ENCODE measurements at regions not wholly inside any gene's neighbourhood (a gene's known extent, or its start where the extent isn't known, plus 50 kb on each side); places are given as distances from the start of the nearest gene placed in this dataset.

DNA sequence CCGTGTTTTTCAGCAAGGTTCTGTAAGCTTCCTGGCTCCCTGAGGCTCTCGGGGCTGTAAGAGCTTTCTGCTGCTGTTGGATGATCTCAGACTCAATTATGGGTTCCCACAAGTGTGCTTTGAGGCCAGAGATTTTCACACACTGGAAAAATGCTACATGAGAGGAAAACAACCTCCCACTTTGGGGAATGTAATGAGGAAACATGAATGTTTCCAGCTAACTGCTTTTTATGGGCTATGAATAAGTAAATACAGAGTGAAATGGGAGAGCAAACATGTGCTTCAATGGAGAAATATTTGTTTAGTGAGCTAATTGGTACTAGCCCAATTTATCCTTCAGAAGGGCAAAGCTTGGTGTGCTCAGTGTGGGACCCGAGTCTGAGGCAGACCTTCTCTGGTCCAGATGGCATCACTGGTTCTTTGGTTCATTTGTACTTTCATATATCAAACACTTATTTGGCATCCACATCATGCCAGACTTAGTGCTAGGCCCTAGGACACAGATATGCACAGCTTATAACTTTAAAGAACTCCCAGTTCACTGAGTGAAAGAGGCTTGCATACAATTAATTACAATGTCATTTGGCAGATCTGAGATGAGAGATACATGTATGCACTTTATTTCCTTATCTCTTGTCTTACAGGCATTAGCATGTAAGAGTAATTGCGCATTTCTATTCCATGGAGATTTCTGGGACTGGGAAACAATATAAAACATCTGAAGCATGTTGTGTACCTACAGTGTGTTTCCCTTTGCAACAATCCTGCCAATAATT is 248.8 kb downstream of the RDH14 start (continued):
- TF ChIP-seq OSR2 (tag by site-specific recombination; IDR thresholded peaks at IDR 0.05), result peak; percentile 71
- no peak for TF ChIP-seq MEIS1 (CRISPR knock-in tag; IDR thresholded peaks at IDR 0.05; ENCODE audit: borderline replicate concordance)
- no peak for TF ChIP-seq ZNF660 (tag by site-specific recombination; IDR thresholded peaks at IDR 0.05)
- TF ChIP-seq, protein P1, sequence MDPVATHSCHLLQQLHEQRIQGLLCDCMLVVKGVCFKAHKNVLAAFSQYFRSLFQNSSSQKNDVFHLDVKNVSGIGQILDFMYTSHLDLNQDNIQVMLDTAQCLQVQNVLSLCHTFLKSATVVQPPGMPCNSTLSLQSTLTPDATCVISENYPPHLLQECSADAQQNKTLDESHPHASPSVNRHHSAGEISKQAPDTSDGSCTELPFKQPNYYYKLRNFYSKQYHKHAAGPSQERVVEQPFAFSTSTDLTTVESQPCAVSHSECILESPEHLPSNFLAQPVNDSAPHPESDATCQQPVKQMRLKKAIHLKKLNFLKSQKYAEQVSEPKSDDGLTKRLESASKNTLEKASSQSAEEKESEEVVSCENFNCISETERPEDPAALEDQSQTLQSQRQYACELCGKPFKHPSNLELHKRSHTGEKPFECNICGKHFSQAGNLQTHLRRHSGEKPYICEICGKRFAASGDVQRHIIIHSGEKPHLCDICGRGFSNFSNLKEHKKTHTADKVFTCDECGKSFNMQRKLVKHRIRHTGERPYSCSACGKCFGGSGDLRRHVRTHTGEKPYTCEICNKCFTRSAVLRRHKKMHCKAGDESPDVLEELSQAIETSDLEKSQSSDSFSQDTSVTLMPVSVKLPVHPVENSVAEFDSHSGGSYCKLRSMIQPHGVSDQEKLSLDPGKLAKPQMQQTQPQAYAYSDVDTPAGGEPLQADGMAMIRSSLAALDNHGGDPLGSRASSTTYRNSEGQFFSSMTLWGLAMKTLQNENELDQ (tag by site-specific recombination; IDR thresholded peaks at IDR 0.05; ENCODE audit: low read depth), result no peak
- TF ChIP-seq, protein P2, sequence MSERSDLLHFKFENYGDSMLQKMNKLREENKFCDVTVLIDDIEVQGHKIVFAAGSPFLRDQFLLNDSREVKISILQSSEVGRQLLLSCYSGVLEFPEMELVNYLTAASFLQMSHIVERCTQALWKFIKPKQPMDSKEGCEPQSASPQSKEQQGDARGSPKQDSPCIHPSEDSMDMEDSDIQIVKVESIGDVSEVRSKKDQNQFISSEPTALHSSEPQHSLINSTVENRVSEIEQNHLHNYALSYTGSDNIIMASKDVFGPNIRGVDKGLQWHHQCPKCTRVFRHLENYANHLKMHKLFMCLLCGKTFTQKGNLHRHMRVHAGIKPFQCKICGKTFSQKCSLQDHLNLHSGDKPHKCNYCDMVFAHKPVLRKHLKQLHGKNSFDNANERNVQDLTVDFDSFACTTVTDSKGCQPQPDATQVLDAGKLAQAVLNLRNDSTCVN (tag by site-specific recombination; optimal IDR thresholded peaks at IDR 0.05), result no peak
- TF ChIP-seq, protein P3, sequence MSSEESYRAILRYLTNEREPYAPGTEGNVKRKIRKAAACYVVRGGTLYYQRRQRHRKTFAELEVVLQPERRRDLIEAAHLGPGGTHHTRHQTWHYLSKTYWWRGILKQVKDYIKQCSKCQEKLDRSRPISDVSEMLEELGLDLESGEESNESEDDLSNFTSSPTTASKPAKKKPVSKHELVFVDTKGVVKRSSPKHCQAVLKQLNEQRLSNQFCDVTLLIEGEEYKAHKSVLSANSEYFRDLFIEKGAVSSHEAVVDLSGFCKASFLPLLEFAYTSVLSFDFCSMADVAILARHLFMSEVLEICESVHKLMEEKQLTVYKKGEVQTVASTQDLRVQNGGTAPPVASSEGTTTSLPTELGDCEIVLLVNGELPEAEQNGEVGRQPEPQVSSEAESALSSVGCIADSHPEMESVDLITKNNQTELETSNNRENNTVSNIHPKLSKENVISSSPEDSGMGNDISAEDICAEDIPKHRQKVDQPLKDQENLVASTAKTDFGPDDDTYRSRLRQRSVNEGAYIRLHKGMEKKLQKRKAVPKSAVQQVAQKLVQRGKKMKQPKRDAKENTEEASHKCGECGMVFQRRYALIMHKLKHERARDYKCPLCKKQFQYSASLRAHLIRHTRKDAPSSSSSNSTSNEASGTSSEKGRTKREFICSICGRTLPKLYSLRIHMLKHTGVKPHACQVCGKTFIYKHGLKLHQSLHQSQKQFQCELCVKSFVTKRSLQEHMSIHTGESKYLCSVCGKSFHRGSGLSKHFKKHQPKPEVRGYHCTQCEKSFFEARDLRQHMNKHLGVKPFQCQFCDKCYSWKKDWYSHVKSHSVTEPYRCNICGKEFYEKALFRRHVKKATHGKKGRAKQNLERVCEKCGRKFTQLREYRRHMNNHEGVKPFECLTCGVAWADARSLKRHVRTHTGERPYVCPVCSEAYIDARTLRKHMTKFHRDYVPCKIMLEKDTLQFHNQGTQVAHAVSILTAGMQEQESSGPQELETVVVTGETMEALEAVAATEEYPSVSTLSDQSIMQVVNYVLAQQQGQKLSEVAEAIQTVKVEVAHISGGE (tag by site-specific recombination; conservative IDR thresholded peaks at IDR 0.05; ENCODE audit: low read depth), result no peak
- TF ChIP-seq WT1 (tag by site-specific recombination; IDR thresholded peaks at IDR 0.05), result peak; percentile 76
- TF ChIP-seq ZNF24 (tag by site-specific recombination; IDR thresholded peaks at IDR 0.05), result peak; percentile 38; the same call in 1 of the 2 replicates
- no peak for TF ChIP-seq ZNF664 (tag by site-specific recombination; IDR thresholded peaks at IDR 0.05)
- TF ChIP-seq, protein P4, sequence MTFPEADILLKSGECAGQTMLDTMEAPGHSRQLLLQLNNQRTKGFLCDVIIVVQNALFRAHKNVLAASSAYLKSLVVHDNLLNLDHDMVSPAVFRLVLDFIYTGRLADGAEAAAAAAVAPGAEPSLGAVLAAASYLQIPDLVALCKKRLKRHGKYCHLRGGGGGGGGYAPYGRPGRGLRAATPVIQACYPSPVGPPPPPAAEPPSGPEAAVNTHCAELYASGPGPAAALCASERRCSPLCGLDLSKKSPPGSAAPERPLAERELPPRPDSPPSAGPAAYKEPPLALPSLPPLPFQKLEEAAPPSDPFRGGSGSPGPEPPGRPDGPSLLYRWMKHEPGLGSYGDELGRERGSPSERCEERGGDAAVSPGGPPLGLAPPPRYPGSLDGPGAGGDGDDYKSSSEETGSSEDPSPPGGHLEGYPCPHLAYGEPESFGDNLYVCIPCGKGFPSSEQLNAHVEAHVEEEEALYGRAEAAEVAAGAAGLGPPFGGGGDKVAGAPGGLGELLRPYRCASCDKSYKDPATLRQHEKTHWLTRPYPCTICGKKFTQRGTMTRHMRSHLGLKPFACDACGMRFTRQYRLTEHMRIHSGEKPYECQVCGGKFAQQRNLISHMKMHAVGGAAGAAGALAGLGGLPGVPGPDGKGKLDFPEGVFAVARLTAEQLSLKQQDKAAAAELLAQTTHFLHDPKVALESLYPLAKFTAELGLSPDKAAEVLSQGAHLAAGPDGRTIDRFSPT (tag by site-specific recombination; IDR thresholded peaks at IDR 0.05), result peak; percentile 53
- no peak for TF ChIP-seq ZNF157 (tag by site-specific recombination; IDR thresholded peaks at IDR 0.05)
- TF ChIP-seq, protein P5, sequence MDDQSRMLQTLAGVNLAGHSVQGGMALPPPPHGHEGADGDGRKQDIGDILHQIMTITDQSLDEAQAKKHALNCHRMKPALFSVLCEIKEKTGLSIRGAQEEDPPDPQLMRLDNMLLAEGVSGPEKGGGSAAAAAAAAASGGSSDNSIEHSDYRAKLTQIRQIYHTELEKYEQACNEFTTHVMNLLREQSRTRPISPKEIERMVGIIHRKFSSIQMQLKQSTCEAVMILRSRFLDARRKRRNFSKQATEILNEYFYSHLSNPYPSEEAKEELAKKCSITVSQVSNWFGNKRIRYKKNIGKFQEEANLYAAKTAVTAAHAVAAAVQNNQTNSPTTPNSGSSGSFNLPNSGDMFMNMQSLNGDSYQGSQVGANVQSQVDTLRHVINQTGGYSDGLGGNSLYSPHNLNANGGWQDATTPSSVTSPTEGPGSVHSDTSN (CRISPR knock-in tag; IDR thresholded peaks at IDR 0.05), result no peak
- TF ChIP-seq, protein P6, sequence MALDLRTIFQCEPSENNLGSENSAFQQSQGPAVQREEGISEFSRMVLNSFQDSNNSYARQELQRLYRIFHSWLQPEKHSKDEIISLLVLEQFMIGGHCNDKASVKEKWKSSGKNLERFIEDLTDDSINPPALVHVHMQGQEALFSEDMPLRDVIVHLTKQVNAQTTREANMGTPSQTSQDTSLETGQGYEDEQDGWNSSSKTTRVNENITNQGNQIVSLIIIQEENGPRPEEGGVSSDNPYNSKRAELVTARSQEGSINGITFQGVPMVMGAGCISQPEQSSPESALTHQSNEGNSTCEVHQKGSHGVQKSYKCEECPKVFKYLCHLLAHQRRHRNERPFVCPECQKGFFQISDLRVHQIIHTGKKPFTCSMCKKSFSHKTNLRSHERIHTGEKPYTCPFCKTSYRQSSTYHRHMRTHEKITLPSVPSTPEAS (tag by site-specific recombination; IDR thresholded peaks at IDR 0.05), result no peak
- no peak for TF ChIP-seq ZFP41 (tag by site-specific recombination; IDR thresholded peaks at IDR 0.05; ENCODE audit: borderline replicate concordance)
- TF ChIP-seq ZNF624 (tag by site-specific recombination; IDR thresholded peaks at IDR 0.05), result no peak
- peak; percentile 65 for TF ChIP-seq ZNF843 (tag by site-specific recombination; IDR thresholded peaks at IDR 0.05)
- no peak for TF ChIP-seq ZNF19 (tag by site-specific recombination; IDR thresholded peaks at IDR 0.05; ENCODE audit: low read depth)
- TF ChIP-seq ZNF555 (tag by site-specific recombination; conservative IDR thresholded peaks at IDR 0.05), result no peak
- no peak for TF ChIP-seq ZNF174 (tag by site-specific recombination; IDR thresholded peaks at IDR 0.05)
- TF ChIP-seq, protein P7, sequence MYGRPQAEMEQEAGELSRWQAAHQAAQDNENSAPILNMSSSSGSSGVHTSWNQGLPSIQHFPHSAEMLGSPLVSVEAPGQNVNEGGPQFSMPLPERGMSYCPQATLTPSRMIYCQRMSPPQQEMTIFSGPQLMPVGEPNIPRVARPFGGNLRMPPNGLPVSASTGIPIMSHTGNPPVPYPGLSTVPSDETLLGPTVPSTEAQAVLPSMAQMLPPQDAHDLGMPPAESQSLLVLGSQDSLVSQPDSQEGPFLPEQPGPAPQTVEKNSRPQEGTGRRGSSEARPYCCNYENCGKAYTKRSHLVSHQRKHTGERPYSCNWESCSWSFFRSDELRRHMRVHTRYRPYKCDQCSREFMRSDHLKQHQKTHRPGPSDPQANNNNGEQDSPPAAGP (tag by site-specific recombination; IDR thresholded peaks at IDR 0.05), result no peak
- TF ChIP-seq ZNF529 (tag by site-specific recombination; IDR thresholded peaks at IDR 0.05; ENCODE audit: insufficient replicate concordance), result no peak
- TF ChIP-seq, protein P8, sequence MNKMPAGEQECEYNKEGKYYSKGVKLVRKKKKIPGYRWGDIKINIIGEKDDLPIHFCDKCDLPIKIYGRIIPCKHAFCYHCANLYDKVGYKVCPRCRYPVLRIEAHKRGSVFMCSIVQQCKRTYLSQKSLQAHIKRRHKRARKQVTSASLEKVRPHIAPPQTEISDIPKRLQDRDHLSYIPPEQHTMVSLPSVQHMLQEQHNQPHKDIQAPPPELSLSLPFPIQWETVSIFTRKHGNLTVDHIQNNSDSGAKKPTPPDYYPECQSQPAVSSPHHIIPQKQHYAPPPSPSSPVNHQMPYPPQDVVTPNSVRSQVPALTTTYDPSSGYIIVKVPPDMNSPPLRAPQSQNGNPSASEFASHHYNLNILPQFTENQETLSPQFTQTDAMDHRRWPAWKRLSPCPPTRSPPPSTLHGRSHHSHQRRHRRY (tag by site-specific recombination; IDR thresholded peaks at IDR 0.05), result no peak
- 0 out of 2 replicates have a peak, but pooled peaks have one; percentile 18 for TF ChIP-seq ZFHX2 (tag by site-specific recombination; conservative IDR thresholded peaks at IDR 0.05)
- no peak for TF ChIP-seq ZNF514 (tag by site-specific recombination; IDR thresholded peaks at IDR 0.05)
- no peak for TF ChIP-seq ZSCAN23 (tag by site-specific recombination; IDR thresholded peaks at IDR 0.05)

Data from HEK293 (cell line).